ENCODE measurements at regions not wholly inside any gene's neighbourhood (a gene's known extent, or its start where the extent isn't known, plus 50 kb on each side); places are given as distances from the start of the nearest gene placed in this dataset.

DNA sequence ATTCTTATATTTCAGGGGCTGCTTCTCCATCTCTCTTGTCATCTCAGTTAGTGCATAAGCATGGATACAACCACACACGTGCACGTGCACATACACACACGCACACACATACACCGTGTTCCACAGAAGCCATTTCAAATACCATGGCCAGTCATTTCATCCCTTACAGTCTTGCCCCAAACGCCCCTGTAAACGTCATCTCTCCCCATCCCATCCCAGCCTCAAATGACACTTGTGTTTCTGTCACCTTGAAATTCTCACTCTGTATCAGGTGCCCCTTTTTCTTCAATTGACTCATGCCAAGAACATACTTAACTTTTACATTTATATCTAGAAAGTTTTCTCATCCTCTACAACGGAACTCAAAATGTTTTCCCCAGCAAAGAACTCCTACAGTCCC lies 220.5 kb downstream of the IRS2 start:
- POLR2A ChIA-PET (ENCODE audit: partially characterized antibody) = no interaction called here
- no peak for DNase-seq
- intact Hi-C loops (cut with micrococcal nuclease) = no loop called here

DNA sequence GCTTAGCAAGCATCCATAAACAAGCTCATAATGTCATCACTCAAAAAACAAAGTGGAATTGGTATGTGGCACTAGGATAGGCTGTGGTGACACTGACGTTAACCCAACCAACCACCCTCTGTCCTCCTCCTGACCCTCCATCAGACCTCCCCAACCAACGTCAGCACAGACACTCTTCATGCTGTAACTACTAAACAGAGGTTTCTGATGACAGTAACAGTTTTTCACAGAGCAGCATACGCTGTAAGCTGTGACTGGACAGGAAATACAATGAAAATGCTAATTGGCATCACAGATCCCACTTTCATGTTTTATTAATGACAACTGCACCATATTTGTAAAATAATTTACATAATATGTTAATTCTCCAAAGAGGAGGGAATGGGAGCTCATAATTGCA lies 238.0 kb downstream of the IRS2 start:
- no peaks in the 10 kb centered on the region for H3K36me3 Mint-ChIP-seq
- no peaks in the 10 kb centered on the region for H3K27me3 ChIP-seq (ENCODE audit: insufficient read depth, low read length)
- ChIA-PET CTCF (ENCODE audit: partially characterized antibody) (no interaction called here), POLR2A (ENCODE audit: partially characterized antibody) (no interaction called here)
- H3K9me3 ChIP-seq (ENCODE audit: control insufficient read depth in 1 of 2, low read length in 2 of 2) = no peaks in the 10 kb centered on the region
- H3K27ac ChIP-seq (ENCODE audit: low read depth, low read length) = no peak overlapping the region
- no peaks in the 10 kb centered on the region for H3K4me1 ChIP-seq (ENCODE audit: insufficient read depth, low read length)
- no peak overlapping the region for H3K4me3 Mint-ChIP-seq
- H3K27ac Mint-ChIP-seq = no peak overlapping the region
- peaks cover 7 to 11% of the 10 kb centered on the region in 2 donors for H3K27me3 Mint-ChIP-seq
- H3K4me1 Mint-ChIP-seq = peaks cover 0 to 4% (median 0%) of the 10 kb centered on the region in 4 donors
- H3K4me3 ChIP-seq (ENCODE audit: low read length in 2 of 2) = no peak overlapping the region
- H3K9me3 Mint-ChIP-seq = no peaks in the 10 kb centered on the region
- no peaks in the 10 kb centered on the region for H3K36me3 ChIP-seq (ENCODE audit: insufficient read depth, low read length)
- DNase-seq = no peak
- intact Hi-C loops (cut with micrococcal nuclease) = no loop called here

More for the DNA sequence above, 220.5 kb downstream of the IRS2 start:
- peak overlapping the region in 1 of 7 donors; percentile 33 for H3K27ac Mint-ChIP-seq
- CTCF ChIA-PET (ENCODE audit: partially characterized antibody) = no interaction called here
- H3K9me3 Mint-ChIP-seq = peaks cover 0 to 3% (median 0%) of the 10 kb centered on the region in 8 donors
- H3K36me3 Mint-ChIP-seq = no peaks in the 10 kb centered on the region
- H3K4me3 ChIP-seq (ENCODE audit: low read length in 2 of 2) = no peak overlapping the region
- H3K4me1 Mint-ChIP-seq = peaks cover 8 to 13% (median 12%) of the 10 kb centered on the region in 4 donors
- no peaks in the 10 kb centered on the region for H3K36me3 ChIP-seq (ENCODE audit: insufficient read depth, low read length)
- H3K4me1 ChIP-seq (ENCODE audit: insufficient read depth, low read length) = peaks cover 14% of the 10 kb centered on the region
- H3K27me3 ChIP-seq (ENCODE audit: insufficient read depth, low read length) = no peaks in the 10 kb centered on the region
- H3K27me3 Mint-ChIP-seq = peaks cover 0 to 2% of the 10 kb centered on the region in 2 donors
- H3K9me3 ChIP-seq (ENCODE audit: control insufficient read depth in 1 of 2, low read length in 2 of 2) = no peaks in the 10 kb centered on the region
- H3K27ac ChIP-seq (ENCODE audit: low read depth, low read length) = no peak overlapping the region
- H3K4me3 Mint-ChIP-seq = no peak overlapping the region

DNA sequence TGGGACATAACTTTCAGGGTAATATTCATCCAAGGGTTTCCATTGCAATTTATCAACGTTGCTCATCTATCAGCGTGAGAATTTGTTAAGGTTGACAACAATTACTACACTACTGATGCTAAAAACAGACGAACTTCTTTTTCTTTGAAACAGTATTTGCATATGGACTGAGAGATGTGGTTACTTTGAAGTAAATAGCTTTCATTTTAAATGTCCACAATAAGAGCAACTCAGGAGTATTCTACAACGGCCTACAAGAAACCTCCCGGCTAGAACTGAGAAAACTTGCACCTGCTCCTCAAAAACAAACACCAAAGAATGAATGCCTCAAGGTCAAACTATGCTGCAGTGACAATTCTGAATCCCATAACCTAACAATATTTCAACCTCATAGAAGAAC lies 238.4 kb downstream of the IRS2 start:
- H3K9me3 ChIP-seq (ENCODE audit: control insufficient read depth in 1 of 2, low read length in 2 of 2) = no peaks in the 10 kb centered on the region
- no peaks in the 10 kb centered on the region for H3K36me3 Mint-ChIP-seq
- H3K27me3 Mint-ChIP-seq = peaks cover 4 to 11% of the 10 kb centered on the region in 2 donors
- ChIA-PET POLR2A (ENCODE audit: partially characterized antibody) (no interaction called here), CTCF (ENCODE audit: partially characterized antibody) (no interaction called here)
- H3K9me3 Mint-ChIP-seq = no peaks in the 10 kb centered on the region
- no peak overlapping the region for H3K27ac ChIP-seq (ENCODE audit: low read depth, low read length)
- H3K4me3 ChIP-seq (ENCODE audit: low read length in 2 of 2) = no peak overlapping the region
- H3K4me3 Mint-ChIP-seq = no peak overlapping the region
- H3K4me1 Mint-ChIP-seq = peaks cover 0 to 4% (median 0%) of the 10 kb centered on the region in 4 donors
- intact Hi-C loops (cut with micrococcal nuclease) = no loop called here
- H3K4me1 ChIP-seq (ENCODE audit: insufficient read depth, low read length) = no peaks in the 10 kb centered on the region
- no peak for DNase-seq
- H3K27ac Mint-ChIP-seq = no peak overlapping the region
- H3K27me3 ChIP-seq (ENCODE audit: insufficient read depth, low read length) = no peaks in the 10 kb centered on the region
- no peaks in the 10 kb centered on the region for H3K36me3 ChIP-seq (ENCODE audit: insufficient read depth, low read length)

DNA sequence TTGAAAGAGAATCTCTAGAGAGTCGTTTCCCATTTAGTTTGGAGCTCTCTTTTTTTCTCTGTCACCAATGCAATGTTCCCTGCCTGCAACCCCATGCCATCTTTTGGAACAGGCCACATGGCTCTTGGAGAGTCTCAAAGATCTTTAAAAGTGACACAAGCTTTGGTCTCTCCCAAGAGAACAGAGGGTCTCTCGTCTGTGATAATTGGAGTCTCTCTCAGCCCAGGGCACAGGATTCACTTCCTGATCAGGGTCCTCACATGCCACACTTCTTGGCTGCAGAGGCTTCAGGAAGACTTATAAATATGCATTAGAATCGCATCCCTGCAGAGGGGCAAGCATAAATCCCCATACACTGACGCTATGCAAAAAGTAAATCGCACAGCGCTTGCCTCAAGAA lies 240.5 kb downstream of the IRS2 start:
- intact Hi-C loops (cut with micrococcal nuclease) = no loop called here

GRCh38 chr13:109541081-109541480 lies 245.3 kb downstream of the IRS2 start:
- Mint-ChIP-seq H3K27ac (no peak overlapping the region), H3K4me3 (no peak overlapping the region), H3K27me3 (peaks cover 2 to 15% of the 10 kb centered on the region in 2 donors), H3K36me3 (no peaks in the 10 kb centered on the region), H3K4me1 (peaks cover 0 to 4% (median 0%) of the 10 kb centered on the region in 4 donors), H3K9me3 (peaks cover 0 to 2% (median 0%) of the 10 kb centered on the region in 8 donors)
- DNase-seq = no peak
- POLR2A ChIA-PET (ENCODE audit: partially characterized antibody) = no interaction called here
- no peaks in the 10 kb centered on the region for H3K27me3 ChIP-seq (ENCODE audit: insufficient read depth, low read length)
- H3K27ac ChIP-seq (ENCODE audit: low read depth, low read length) = no peak overlapping the region
- H3K4me3 ChIP-seq (ENCODE audit: low read length in 2 of 2) = no peak overlapping the region
- CTCF ChIA-PET (ENCODE audit: partially characterized antibody) = no interaction called here
- intact Hi-C loops (cut with micrococcal nuclease) = no loop called here
- no peaks in the 10 kb centered on the region for H3K9me3 ChIP-seq (ENCODE audit: control insufficient read depth in 1 of 2, low read length in 2 of 2)
- H3K36me3 ChIP-seq (ENCODE audit: insufficient read depth, low read length) = no peaks in the 10 kb centered on the region
- H3K4me1 ChIP-seq (ENCODE audit: insufficient read depth, low read length) = no peaks in the 10 kb centered on the region

More for the DNA sequence above, 240.5 kb downstream of the IRS2 start:
- Histone ChIP-seq H3K4me3 (ENCODE audit: low read length in 2 of 2) (no peak overlapping the region), H3K36me3 (ENCODE audit: insufficient read depth, low read length) (no peaks in the 10 kb centered on the region), H3K4me1 (ENCODE audit: insufficient read depth, low read length) (no peaks in the 10 kb centered on the region), H3K9me3 (ENCODE audit: control insufficient read depth in 1 of 2, low read length in 2 of 2) (no peaks in the 10 kb centered on the region), H3K27ac (ENCODE audit: low read depth, low read length) (no peak overlapping the region), H3K27me3 (ENCODE audit: insufficient read depth, low read length) (no peaks in the 10 kb centered on the region)
- Mint-ChIP-seq H3K4me3 (no peak overlapping the region), H3K27ac (no peak overlapping the region), H3K4me1 (peaks cover 0 to 4% (median 0%) of the 10 kb centered on the region in 4 donors), H3K27me3 (peaks cover 4 to 17% of the 10 kb centered on the region in 2 donors), H3K36me3 (no peaks in the 10 kb centered on the region), H3K9me3 (no peaks in the 10 kb centered on the region)
- DNase-seq = no peak
- ChIA-PET POLR2A (ENCODE audit: partially characterized antibody) (no interaction called here), CTCF (ENCODE audit: partially characterized antibody) (no interaction called here)

- ChIA-PET CTCF (ENCODE audit: partially characterized antibody) (no interaction called here), POLR2A (ENCODE audit: partially characterized antibody) (no interaction called here)
- no peaks in the 10 kb centered on the region for H3K36me3 Mint-ChIP-seq
Observed at GRCh38 chr13:109537584-109537983, 248.8 kb downstream of the IRS2 start.

DNA sequence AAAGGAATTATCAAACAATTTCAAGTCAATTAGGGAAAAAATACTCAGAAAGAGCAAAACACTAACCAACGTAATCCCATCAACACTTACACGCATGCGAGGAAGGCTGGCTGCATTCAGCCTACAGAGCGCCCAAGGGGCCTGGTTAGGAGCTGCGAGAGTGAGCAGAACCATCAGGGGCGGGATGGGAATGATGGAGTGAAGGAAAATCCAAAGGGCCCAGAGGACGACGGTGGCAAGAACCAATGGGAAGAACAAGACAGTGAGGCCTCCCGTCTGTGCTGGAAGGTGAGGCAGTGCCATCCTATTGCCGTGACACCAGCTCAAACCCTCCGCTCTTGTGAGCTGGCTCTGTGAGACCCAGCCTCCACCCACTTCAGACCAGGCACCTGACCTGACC lies 253.0 kb downstream of the IRS2 start:
- intact Hi-C loops (cut with micrococcal nuclease) = no loop called here
- Mint-ChIP-seq H3K27ac (no peak overlapping the region), H3K36me3 (no peaks in the 10 kb centered on the region), H3K4me3 (no peak overlapping the region), H3K9me3 (peaks cover 0 to 4% (median 0%) of the 10 kb centered on the region in 8 donors), H3K4me1 (no peaks in the 10 kb centered on the region), H3K27me3 (peaks cover 11 to 12% of the 10 kb centered on the region in 2 donors)
- H3K9me3 ChIP-seq (ENCODE audit: control insufficient read depth in 1 of 2, low read length in 2 of 2) = no peaks in the 10 kb centered on the region
- POLR2A ChIA-PET (ENCODE audit: partially characterized antibody) = no interaction called here
- no peak overlapping the region for H3K27ac ChIP-seq (ENCODE audit: low read depth, low read length)
- H3K36me3 ChIP-seq (ENCODE audit: insufficient read depth, low read length) = no peaks in the 10 kb centered on the region
- no peaks in the 10 kb centered on the region for H3K27me3 ChIP-seq (ENCODE audit: insufficient read depth, low read length)
- no peak overlapping the region for H3K4me3 ChIP-seq (ENCODE audit: low read length in 2 of 2)
- no peaks in the 10 kb centered on the region for H3K4me1 ChIP-seq (ENCODE audit: insufficient read depth, low read length)
- CTCF ChIA-PET (ENCODE audit: partially characterized antibody) = no interaction called here
- no peak for DNase-seq

More at GRCh38 chr13:109537584-109537983, 248.8 kb downstream of the IRS2 start:
- no peak overlapping the region for H3K27ac Mint-ChIP-seq
- Histone ChIP-seq H3K36me3 (ENCODE audit: insufficient read depth, low read length) (no peaks in the 10 kb centered on the region), H3K27me3 (ENCODE audit: insufficient read depth, low read length) (no peaks in the 10 kb centered on the region), H3K9me3 (ENCODE audit: control insufficient read depth in 1 of 2, low read length in 2 of 2) (no peaks in the 10 kb centered on the region), H3K4me3 (ENCODE audit: low read length in 2 of 2) (no peak overlapping the region), H3K4me1 (ENCODE audit: insufficient read depth, low read length) (no peaks in the 10 kb centered on the region), H3K27ac (ENCODE audit: low read depth, low read length) (no peak overlapping the region)
- no peak overlapping the region for H3K4me3 Mint-ChIP-seq
- peaks cover 0 to 4% (median 0%) of the 10 kb centered on the region in 8 donors for H3K9me3 Mint-ChIP-seq
- no peak for DNase-seq
- intact Hi-C loops (cut with micrococcal nuclease) = no loop called here
- H3K4me1 Mint-ChIP-seq = no peaks in the 10 kb centered on the region
- peaks cover 10 to 16% of the 10 kb centered on the region in 2 donors for H3K27me3 Mint-ChIP-seq

GRCh38 chr13:109529964-109530363 lies 256.4 kb downstream of the IRS2 start:
- no peak overlapping the region for H3K4me3 ChIP-seq (ENCODE audit: low read length in 2 of 2)
- H3K9me3 ChIP-seq (ENCODE audit: control insufficient read depth in 1 of 2, low read length in 2 of 2) = no peaks in the 10 kb centered on the region
- H3K4me3 Mint-ChIP-seq = no peak overlapping the region

More at GRCh38 chr13:109529964-109530363, 256.4 kb downstream of the IRS2 start:
- CTCF ChIA-PET (ENCODE audit: partially characterized antibody) = no interaction called here
- peaks cover 0 to 2% (median 0%) of the 10 kb centered on the region in 8 donors for H3K9me3 Mint-ChIP-seq
- no peaks in the 10 kb centered on the region for H3K27me3 ChIP-seq (ENCODE audit: insufficient read depth, low read length)
- no peak for DNase-seq
- H3K27ac Mint-ChIP-seq = no peak overlapping the region
- H3K4me1 Mint-ChIP-seq = no peaks in the 10 kb centered on the region
- no peaks in the 10 kb centered on the region for H3K4me1 ChIP-seq (ENCODE audit: insufficient read depth, low read length)
- H3K36me3 Mint-ChIP-seq = no peaks in the 10 kb centered on the region
- H3K36me3 ChIP-seq (ENCODE audit: insufficient read depth, low read length) = no peaks in the 10 kb centered on the region
- no peak overlapping the region for H3K27ac ChIP-seq (ENCODE audit: low read depth, low read length)
- intact Hi-C loops (cut with micrococcal nuclease) = no loop called here
- H3K27me3 Mint-ChIP-seq = peaks cover 12 to 13% of the 10 kb centered on the region in 2 donors
- POLR2A ChIA-PET (ENCODE audit: partially characterized antibody) = no interaction called here

All from CD4-positive, alpha-beta memory T cell (primary cell).